OCI-LY1 (cell line): ENCODE measurements at regions not wholly inside any gene's neighbourhood (a gene's known extent, or its start where the extent isn't known, plus 50 kb on each side); places are given as distances from the start of the nearest gene placed in this dataset.

Experiments used
- EZH2 ChIP-seq: fragments of 200-600 bp; sonication (generic), shearing (Covaris generic); IDR thresholded peaks from 2 replicates; pipeline ENCODE4 v1.8.0; 2017; ENCODE audit warnings: borderline replicate concordance, mixed run types, mild to moderate bottlenecking, antibody characterized with exemption, low read length, moderate library complexity, mixed read lengths
- TF ChIP-seq, protein P1 (sequence below): fragments of 200-600 bp; sonication (generic), shearing (Covaris generic); IDR thresholded peaks from 2 replicates; pipeline ENCODE4 v1.5.1; 2017; ENCODE audit warnings: mild to moderate bottlenecking, antibody characterized with exemption, low read length, moderate library complexity, mixed read lengths

DNA sequence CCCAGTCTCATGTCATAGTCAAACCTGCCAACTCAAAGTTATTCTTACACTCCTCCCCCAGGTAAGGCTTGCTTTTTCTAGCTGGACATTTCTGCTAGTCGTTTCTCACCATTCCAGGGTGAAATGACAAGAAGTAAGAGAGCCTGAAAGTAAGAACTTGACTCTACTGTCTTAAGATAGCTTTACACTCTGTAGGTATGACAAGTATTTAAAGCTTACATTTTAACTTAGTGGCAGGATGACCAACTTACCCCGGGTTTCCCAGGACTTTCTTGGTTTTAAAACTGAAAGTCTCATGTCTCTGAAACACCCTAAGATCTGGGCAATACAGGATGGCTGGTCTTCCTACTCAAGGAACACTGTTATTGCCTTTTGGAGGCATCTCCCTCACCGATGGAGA lies 67.5 kb upstream of the PIK3R1 start:
- TF ChIP-seq, protein P1, sequence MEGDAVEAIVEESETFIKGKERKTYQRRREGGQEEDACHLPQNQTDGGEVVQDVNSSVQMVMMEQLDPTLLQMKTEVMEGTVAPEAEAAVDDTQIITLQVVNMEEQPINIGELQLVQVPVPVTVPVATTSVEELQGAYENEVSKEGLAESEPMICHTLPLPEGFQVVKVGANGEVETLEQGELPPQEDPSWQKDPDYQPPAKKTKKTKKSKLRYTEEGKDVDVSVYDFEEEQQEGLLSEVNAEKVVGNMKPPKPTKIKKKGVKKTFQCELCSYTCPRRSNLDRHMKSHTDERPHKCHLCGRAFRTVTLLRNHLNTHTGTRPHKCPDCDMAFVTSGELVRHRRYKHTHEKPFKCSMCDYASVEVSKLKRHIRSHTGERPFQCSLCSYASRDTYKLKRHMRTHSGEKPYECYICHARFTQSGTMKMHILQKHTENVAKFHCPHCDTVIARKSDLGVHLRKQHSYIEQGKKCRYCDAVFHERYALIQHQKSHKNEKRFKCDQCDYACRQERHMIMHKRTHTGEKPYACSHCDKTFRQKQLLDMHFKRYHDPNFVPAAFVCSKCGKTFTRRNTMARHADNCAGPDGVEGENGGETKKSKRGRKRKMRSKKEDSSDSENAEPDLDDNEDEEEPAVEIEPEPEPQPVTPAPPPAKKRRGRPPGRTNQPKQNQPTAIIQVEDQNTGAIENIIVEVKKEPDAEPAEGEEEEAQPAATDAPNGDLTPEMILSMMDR = no peak
- no peak for TF ChIP-seq EZH2
